GM19397 (cell line): ENCODE measurements at regions not wholly inside any gene's neighbourhood (a gene's known extent, or its start where the extent isn't known, plus 50 kb on each side); places are given as distances from the start of the nearest gene placed in this dataset.

Experiments
- ATAC-seq: cut with Tn5 transposase; IDR thresholded peaks from one replicate; pipeline ENCODE4 v1.9.1; 2021; ENCODE audit warnings: mild to moderate bottlenecking, moderate library complexity; ENCODE audit not compliant: unreplicated experiment

- ATAC-seq, result no peak
Measured at GRCh38 chr5:98608052-98608451, 165.4 kb upstream of the RGMB start.

GRCh38 chr5:98614341-98614740 is 159.1 kb upstream of the RGMB start:
- ATAC-seq, result no peak

GRCh38 chr5:98621821-98622220 is 151.6 kb upstream of the RGMB start:
- ATAC-seq, result no peak

- no peak for ATAC-seq
Measured at GRCh38 chr5:98624145-98624880, 149.2 kb upstream of the RGMB start.

- ATAC-seq, result no peak
Measured at GRCh38 chr5:98627121-98627520, 146.3 kb upstream of the RGMB start.

GRCh38 chr5:98630621-98631020 is 142.8 kb upstream of the RGMB start:
- ATAC-seq, result no peak

GRCh38 chr5:98631311-98632054 is 142.0 kb upstream of the RGMB start:
- ATAC-seq, result no peak

GRCh38 chr5:98635656-98636055 is 137.8 kb upstream of the RGMB start:
- no peak for ATAC-seq

GRCh38 chr5:98637116-98637515 is 136.3 kb upstream of the RGMB start:
- no peak for ATAC-seq

GRCh38 chr5:98637557-98637956 is 135.9 kb upstream of the RGMB start:
- no peak for ATAC-seq

- no peak for ATAC-seq
Measured at GRCh38 chr5:98638111-98638510, 135.4 kb upstream of the RGMB start.

GRCh38 chr5:98638701-98639100 is 134.8 kb upstream of the RGMB start:
- no peak for ATAC-seq

GRCh38 chr5:98639274-98639673 is 134.2 kb upstream of the RGMB start:
- no peak for ATAC-seq

GRCh38 chr5:98641671-98642070 is 131.8 kb upstream of the RGMB start:
- no peak for ATAC-seq

- ATAC-seq, result no peak
Measured at GRCh38 chr5:98643569-98643968, 129.9 kb upstream of the RGMB start.

GRCh38 chr5:98651715-98652114 is 121.7 kb upstream of the RGMB start:
- no peak for ATAC-seq

GRCh38 chr5:98656125-98656795 is 117.2 kb upstream of the RGMB start:
- ATAC-seq, result no peak

GRCh38 chr5:98656796-98657195 is 116.7 kb upstream of the RGMB start:
- ATAC-seq, result no peak

- no peak for ATAC-seq
Measured at GRCh38 chr5:98657559-98657958, 115.9 kb upstream of the RGMB start.

- ATAC-seq, result no peak
Measured at GRCh38 chr5:98663521-98663920, 109.9 kb upstream of the RGMB start.

- no peak for ATAC-seq
Measured at GRCh38 chr5:98664736-98665135, 108.7 kb upstream of the RGMB start.

- no peak for ATAC-seq
Measured at GRCh38 chr5:98679963-98680362, 93.5 kb upstream of the RGMB start.
